Caco-2 (cell line): ENCODE measurements at regions not wholly inside any gene's neighbourhood (a gene's known extent, or its start where the extent isn't known, plus 50 kb on each side); places are given as distances from the start of the nearest gene placed in this dataset.

Experiments used
- BruUV-seq: library from RNA; stranded (reverse); fragments of 400-500 nt; replicated peaks from 2 replicates; lab custom pipeline; 2021; lab: Mats Ljungman, UMichigan
- CTCF ChIA-PET: fragments of 300-600 bp; sonication (Branson Sonifier 250); formaldehyde crosslinking; loops from one replicate; lab custom pipeline; 2022; ENCODE audit warnings: antibody characterized with exemption; lab: Charles Lee
- POLR2A ChIA-PET: fragments of 300-600 bp; sonication (Branson Sonifier 250); formaldehyde crosslinking; loops from one replicate; lab custom pipeline; 2022; ENCODE audit warnings: antibody characterized with exemption; lab: Charles Lee
- DNase-seq, 2 experiments: peaks; one replicate each; pipeline versions ENCODE4 v3.0.0 to v3.0.0-alpha.2; 2020 to 2022
- H3K27me3 ChIP-seq: replicated peaks from 2 replicates; pipeline ENCODE4 v1.6.0; 2011; ENCODE audit warnings: low read length; ENCODE audit not compliant: control insufficient read depth, insufficient read depth
- H3K36me3 ChIP-seq: 2 replicates; pipeline ENCODE4 v1.5.1; 2011; ENCODE audit warnings: low read length; ENCODE audit not compliant: control insufficient read depth, insufficient read depth
- H3K4me1 ChIP-seq: fragments of 250-450 bp; sonication (Bioruptor Pico); 2 replicates; pipeline ENCODE4 v1.5.1; 2020; ENCODE audit warnings: mild to moderate bottlenecking
- H3K4me3 ChIP-seq: 2 replicates; pipeline ENCODE4 v1.5.1; 2011; ENCODE audit warnings: low read depth, mild to moderate bottlenecking, control low read depth, low read length
- H3K9me3 ChIP-seq: fragments of 250-450 bp; sonication (Bioruptor Pico); 2 replicates; pipeline ENCODE4 v1.5.1; 2020; ENCODE audit warnings: mild to moderate bottlenecking, moderate library complexity
- H3K27ac Mint-ChIP-seq: one replicate; pipeline ENCODE4 v1.8.0; 2022; ENCODE audit warnings: mixed read lengths; ENCODE audit not compliant: unreplicated experiment
- H3K27me3 Mint-ChIP-seq: one replicate; pipeline ENCODE4 v1.8.0; 2022; ENCODE audit warnings: mixed read lengths; ENCODE audit not compliant: insufficient read depth, unreplicated experiment
- H3K36me3 Mint-ChIP-seq: one replicate; pipeline ENCODE4 v1.8.0; 2022; ENCODE audit warnings: mild to moderate bottlenecking, mixed read lengths; ENCODE audit not compliant: insufficient read depth, unreplicated experiment
- H3K4me1 Mint-ChIP-seq: one replicate; pipeline ENCODE4 v1.8.0; 2022; ENCODE audit warnings: low read depth, mixed read lengths; ENCODE audit not compliant: unreplicated experiment
- H3K4me3 Mint-ChIP-seq: one replicate; pipeline ENCODE4 v1.8.0; 2022; ENCODE audit warnings: mild to moderate bottlenecking, moderate library complexity, mixed read lengths; ENCODE audit not compliant: unreplicated experiment
- H3K9me3 Mint-ChIP-seq: one replicate; pipeline ENCODE4 v1.8.0; 2022; ENCODE audit warnings: mixed read lengths; ENCODE audit not compliant: unreplicated experiment
- intact Hi-C: fragments of 100-400 bp; cut with micrococcal nuclease; formaldehyde crosslinking; loops from one replicate; pipeline ENCODE4 v1.10.0; 2022; ENCODE audit not compliant: unreplicated experiment
- TF ChIP-seq, protein P1 (sequence below), 2 experiments: fragments of 200-600 bp in 1 of 2; IDR thresholded peaks; 1 replicate in 1 of 2; 2 replicates in 1 of 2; pipeline versions ENCODE4 v1.5.1 to v1.8.0; 2011 to 2022; ENCODE audit warnings: antibody characterized with exemption in 1 of 2, control low read depth in 1 of 2, inconsistent platforms in 1 of 2, low read depth in 1 of 2, low read length in 1 of 2, mild to moderate bottlenecking in 1 of 2, moderate library complexity in 1 of 2; ENCODE audit not compliant: insufficient read depth in 1 of 2, severe bottlenecking in 1 of 2, unreplicated experiment in 1 of 2

DNA sequence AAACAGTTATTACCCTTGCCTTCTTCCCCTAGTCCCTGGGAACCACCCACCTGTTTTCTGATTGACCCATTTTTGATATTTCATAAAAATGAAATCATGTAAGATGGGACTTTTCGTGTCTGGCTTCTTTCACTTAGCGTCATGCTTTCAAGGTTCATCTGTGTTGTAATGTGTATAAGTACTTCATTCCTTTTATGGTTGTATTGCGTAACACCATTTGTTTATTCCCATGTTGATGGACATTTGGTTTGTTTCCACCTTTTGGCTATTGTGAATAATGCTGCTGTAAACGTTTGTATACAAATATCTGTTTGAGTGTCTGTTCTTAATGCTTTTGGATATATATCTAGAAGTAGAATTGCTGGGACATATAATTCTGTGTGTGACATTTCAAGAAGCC is 650.1 kb upstream of the COX7C start:
- POLR2A ChIA-PET, result no interaction called here
- intact Hi-C loops, result no loop called here
- H3K4me1 Mint-ChIP-seq, result no peaks in the 10 kb centered on the region

DNA sequence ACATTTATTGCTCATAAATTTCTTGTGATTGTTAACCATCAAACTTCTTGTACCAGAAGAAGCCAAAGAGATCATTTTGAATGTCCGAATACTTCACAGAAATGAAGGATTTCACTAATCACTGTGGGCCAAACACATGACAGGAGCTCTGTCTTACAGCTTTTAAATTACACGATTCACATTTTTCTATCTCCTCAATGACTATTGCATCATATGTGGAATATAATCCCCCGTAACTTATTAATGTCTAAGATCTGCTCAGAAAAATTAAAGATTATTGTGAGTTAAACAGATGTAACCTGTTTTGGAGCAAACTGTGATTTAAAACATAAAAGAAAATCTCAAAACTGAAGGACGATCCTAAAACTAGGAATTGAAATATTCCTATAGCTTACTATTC is 645.2 kb upstream of the COX7C start:
- intact Hi-C loops, result no loop called here
- Mint-ChIP-seq H3K4me3 (no peak overlapping the region), H3K27me3 (no peaks in the 10 kb centered on the region), H3K9me3 (no peaks in the 10 kb centered on the region), H3K4me1 (no peaks in the 10 kb centered on the region), H3K27ac (no peak overlapping the region), H3K36me3 (no peaks in the 10 kb centered on the region)
- TF ChIP-seq, protein P1, sequence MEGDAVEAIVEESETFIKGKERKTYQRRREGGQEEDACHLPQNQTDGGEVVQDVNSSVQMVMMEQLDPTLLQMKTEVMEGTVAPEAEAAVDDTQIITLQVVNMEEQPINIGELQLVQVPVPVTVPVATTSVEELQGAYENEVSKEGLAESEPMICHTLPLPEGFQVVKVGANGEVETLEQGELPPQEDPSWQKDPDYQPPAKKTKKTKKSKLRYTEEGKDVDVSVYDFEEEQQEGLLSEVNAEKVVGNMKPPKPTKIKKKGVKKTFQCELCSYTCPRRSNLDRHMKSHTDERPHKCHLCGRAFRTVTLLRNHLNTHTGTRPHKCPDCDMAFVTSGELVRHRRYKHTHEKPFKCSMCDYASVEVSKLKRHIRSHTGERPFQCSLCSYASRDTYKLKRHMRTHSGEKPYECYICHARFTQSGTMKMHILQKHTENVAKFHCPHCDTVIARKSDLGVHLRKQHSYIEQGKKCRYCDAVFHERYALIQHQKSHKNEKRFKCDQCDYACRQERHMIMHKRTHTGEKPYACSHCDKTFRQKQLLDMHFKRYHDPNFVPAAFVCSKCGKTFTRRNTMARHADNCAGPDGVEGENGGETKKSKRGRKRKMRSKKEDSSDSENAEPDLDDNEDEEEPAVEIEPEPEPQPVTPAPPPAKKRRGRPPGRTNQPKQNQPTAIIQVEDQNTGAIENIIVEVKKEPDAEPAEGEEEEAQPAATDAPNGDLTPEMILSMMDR (IDR thresholded peaks at IDR 0.05; ENCODE audit: insufficient read depth in 1 of 2, low read depth in 1 of 2, low read length in 1 of 2, severe bottlenecking in 1 of 2, unreplicated experiment in 1 of 2), result no peak
- no peaks in the 10 kb centered on the region for H3K4me1 ChIP-seq
- H3K36me3 ChIP-seq, result no peaks in the 10 kb centered on the region
- ChIA-PET POLR2A (no interaction called here), CTCF (no interaction called here)
- no TSS peak for BruUV-seq
- no peaks in the 10 kb centered on the region for H3K9me3 ChIP-seq
- H3K4me3 ChIP-seq, result no peak overlapping the region
- H3K27me3 ChIP-seq, result no peaks in the 10 kb centered on the region
- DNase-seq, result no peak

More for the DNA sequence above, 650.1 kb upstream of the COX7C start:
- Histone ChIP-seq H3K4me1 (no peaks in the 10 kb centered on the region), H3K36me3 (no peaks in the 10 kb centered on the region), H3K4me3 (no peak overlapping the region), H3K27me3 (no peaks in the 10 kb centered on the region), H3K9me3 (no peaks in the 10 kb centered on the region)
- H3K4me3 Mint-ChIP-seq, result no peak overlapping the region
- no peak overlapping the region for H3K27ac Mint-ChIP-seq
- CTCF ChIA-PET, result no interaction called here
- TF ChIP-seq, protein P1 (IDR thresholded peaks at IDR 0.05; ENCODE audit: insufficient read depth in 1 of 2, low read depth in 1 of 2, low read length in 1 of 2, severe bottlenecking in 1 of 2, unreplicated experiment in 1 of 2), result no peak
- no TSS peak for BruUV-seq
- H3K36me3 Mint-ChIP-seq, result no peaks in the 10 kb centered on the region
- H3K9me3 Mint-ChIP-seq, result no peaks in the 10 kb centered on the region
- no peaks in the 10 kb centered on the region for H3K27me3 Mint-ChIP-seq
- no peak for DNase-seq

GRCh38 chr5:85985167-85985566 is 632.6 kb upstream of the COX7C start:
- no peak for DNase-seq
- no peaks in the 10 kb centered on the region for H3K36me3 ChIP-seq
- POLR2A ChIA-PET, result no interaction called here
- H3K4me3 Mint-ChIP-seq, result no peak overlapping the region
- H3K4me1 ChIP-seq, result no peaks in the 10 kb centered on the region
- CTCF ChIA-PET, result no interaction called here
- H3K4me3 ChIP-seq, result no peak overlapping the region
- no peaks in the 10 kb centered on the region for H3K27me3 Mint-ChIP-seq
- H3K27me3 ChIP-seq, result no peaks in the 10 kb centered on the region
- intact Hi-C loops, result no loop called here
- no peaks in the 10 kb centered on the region for H3K9me3 ChIP-seq
- H3K27ac Mint-ChIP-seq, result no peak overlapping the region
- no TSS peak for BruUV-seq
- peaks cover 11% of the 10 kb centered on the region for H3K9me3 Mint-ChIP-seq
- no peaks in the 10 kb centered on the region for H3K4me1 Mint-ChIP-seq
- TF ChIP-seq, protein P1 (IDR thresholded peaks at IDR 0.05; ENCODE audit: insufficient read depth in 1 of 2, low read depth in 1 of 2, low read length in 1 of 2, severe bottlenecking in 1 of 2, unreplicated experiment in 1 of 2), result no peak
- no peaks in the 10 kb centered on the region for H3K36me3 Mint-ChIP-seq
